Panc1 (cell line): ENCODE measurements at regions not wholly inside any gene's neighbourhood (a gene's known extent, or its start where the extent isn't known, plus 50 kb on each side); places are given as distances from the start of the nearest gene placed in this dataset.

ENCODE experiments used
- ATAC-seq: fragments of 200-7000 bp; cut with Tn5 transposase; 2 replicates; pipeline ENCODE4 v1.9.1; 2020; ENCODE audit warnings: mild to moderate bottlenecking, moderate library complexity
- BruUV-seq: library from RNA; stranded (reverse); fragments of 400-500 nt; replicated peaks from 2 replicates; lab custom pipeline; 2021; lab: Mats Ljungman, UMichigan
- CTCF ChIA-PET: fragments of 300-600 bp; sonication (Branson Sonifier 250); formaldehyde crosslinking; loops from one replicate; lab custom pipeline; 2022; ENCODE audit warnings: antibody characterized with exemption; lab: Charles Lee
- POLR2A ChIA-PET: fragments of 300-600 bp; sonication (Branson Sonifier 250); formaldehyde crosslinking; loops from one replicate; lab custom pipeline; 2022; ENCODE audit warnings: antibody characterized with exemption; lab: Charles Lee
- DNase-seq: peaks from one replicate; pipeline ENCODE4 v3.0.0-alpha.2; 2010; ENCODE audit warnings: low read depth, low spot score
- H3K27ac ChIP-seq: 2 replicates; pipeline ENCODE4 v1.5.1; 2011; ENCODE audit warnings: mild to moderate bottlenecking, low read length, inconsistent platforms
- H3K27me3 ChIP-seq: fragments of 200-500 bp; sonication (Bioruptor generic); 2 replicates; pipeline ENCODE4 v1.6.0; 2014; ENCODE audit warnings: low read length, inconsistent platforms; ENCODE audit not compliant: control insufficient read depth, insufficient read depth
- H3K36me3 ChIP-seq: fragments of 200-500 bp; sonication (Bioruptor generic); 2 replicates; pipeline ENCODE4 v1.5.1; 2014; ENCODE audit warnings: inconsistent platforms, mild to moderate bottlenecking, low read length, moderate library complexity; ENCODE audit not compliant: control insufficient read depth, insufficient read depth
- H3K4me1 ChIP-seq: 2 replicates; pipeline ENCODE4 v1.5.1; 2011; ENCODE audit warnings: inconsistent platforms, mild to moderate bottlenecking, low read length, moderate library complexity; ENCODE audit not compliant: control insufficient read depth, insufficient read depth
- H3K4me3 ChIP-seq, 2 experiments: 2 replicates each; pipeline ENCODE4 v1.5.1; 2011 to 2012; ENCODE audit warnings: low read depth in 2 of 2, low read length in 2 of 2, mild to moderate bottlenecking in 2 of 2, inconsistent platforms in 1 of 2, moderate library complexity in 1 of 2
- H3K9me3 ChIP-seq: fragments of 200-500 bp; sonication (Bioruptor generic); 2 replicates; pipeline ENCODE4 v1.5.1; 2014; ENCODE audit warnings: low read depth, mild to moderate bottlenecking, inconsistent platforms, low read length, moderate library complexity; ENCODE audit not compliant: control insufficient read depth, insufficient read depth
- POLR2AphosphoS5 ChIP-seq: IDR thresholded peaks from 2 replicates; pipeline ENCODE4 v1.6.1; 2012; ENCODE audit warnings: mild to moderate bottlenecking, low read depth, low read length, moderate library complexity
- SIN3A ChIP-seq: IDR thresholded peaks from 2 replicates; pipeline ENCODE4 v1.6.1; 2012; ENCODE audit warnings: low read depth, mild to moderate bottlenecking, low read length, moderate library complexity, borderline replicate concordance; ENCODE audit not compliant: insufficient read depth
- TCF7L2 ChIP-seq: IDR thresholded peaks from 2 replicates; pipeline ENCODE4 v1.6.1; 2011; ENCODE audit warnings: mild to moderate bottlenecking, low read depth, low read length, inconsistent platforms
- in situ Hi-C: cut with HindIII; loops from 2 replicates; pipeline ENCODE4 v1.10.0; 2016; ENCODE audit warnings: low sequenced_read_pairs, low pct_unique_long_range_greater_than_20kb
- intact Hi-C: fragments of 100-400 bp; cut with micrococcal nuclease; formaldehyde crosslinking; loops from one replicate; pipeline ENCODE4 v1.10.0; 2022; ENCODE audit not compliant: unreplicated experiment
- TF ChIP-seq, protein P1 (sequence below): fragments of 450-650 bp; IDR thresholded peaks from 2 replicates; pipeline ENCODE4 v1.5.1; 2017; ENCODE audit warnings: mild to moderate bottlenecking
- TF ChIP-seq, protein P2 (sequence below), 2 experiments: IDR thresholded peaks; 2 replicates each; pipeline ENCODE4 v1.6.1; 2011 to 2012; ENCODE audit warnings: low read depth in 2 of 2, control low read depth in 1 of 2, low read length in 1 of 2, mild to moderate bottlenecking in 1 of 2, moderate library complexity in 1 of 2; ENCODE audit not compliant: insufficient read depth in 1 of 2

GRCh38 chr19:30091856-30092255 is 149.8 kb downstream of the URI1 start:
- BruUV-seq: no TSS peak
- in situ Hi-C loops (no loop called here), intact Hi-C loops (no loop called here)
- ChIA-PET POLR2A (no interaction called here), CTCF (no interaction called here)
- DNase-seq (no peak), ATAC-seq (no peak)
- Histone ChIP-seq H3K36me3 (no peaks in the 10 kb centered on the region), H3K4me1 (no peaks in the 10 kb centered on the region), H3K27ac (no peak overlapping the region), H3K4me3 (no peak overlapping the region), H3K27me3 (0 out of 2 replicates have a peak, but pooled peaks cover 4% of the 10 kb centered on the region), H3K9me3 (no peaks in the 10 kb centered on the region)
- TF ChIP-seq POLR2AphosphoS5: no peak
- TF ChIP-seq, protein P1, sequence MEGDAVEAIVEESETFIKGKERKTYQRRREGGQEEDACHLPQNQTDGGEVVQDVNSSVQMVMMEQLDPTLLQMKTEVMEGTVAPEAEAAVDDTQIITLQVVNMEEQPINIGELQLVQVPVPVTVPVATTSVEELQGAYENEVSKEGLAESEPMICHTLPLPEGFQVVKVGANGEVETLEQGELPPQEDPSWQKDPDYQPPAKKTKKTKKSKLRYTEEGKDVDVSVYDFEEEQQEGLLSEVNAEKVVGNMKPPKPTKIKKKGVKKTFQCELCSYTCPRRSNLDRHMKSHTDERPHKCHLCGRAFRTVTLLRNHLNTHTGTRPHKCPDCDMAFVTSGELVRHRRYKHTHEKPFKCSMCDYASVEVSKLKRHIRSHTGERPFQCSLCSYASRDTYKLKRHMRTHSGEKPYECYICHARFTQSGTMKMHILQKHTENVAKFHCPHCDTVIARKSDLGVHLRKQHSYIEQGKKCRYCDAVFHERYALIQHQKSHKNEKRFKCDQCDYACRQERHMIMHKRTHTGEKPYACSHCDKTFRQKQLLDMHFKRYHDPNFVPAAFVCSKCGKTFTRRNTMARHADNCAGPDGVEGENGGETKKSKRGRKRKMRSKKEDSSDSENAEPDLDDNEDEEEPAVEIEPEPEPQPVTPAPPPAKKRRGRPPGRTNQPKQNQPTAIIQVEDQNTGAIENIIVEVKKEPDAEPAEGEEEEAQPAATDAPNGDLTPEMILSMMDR: no peak
- TF ChIP-seq TCF7L2: no peak
- no peak for TF ChIP-seq SIN3A
- TF ChIP-seq, protein P2, sequence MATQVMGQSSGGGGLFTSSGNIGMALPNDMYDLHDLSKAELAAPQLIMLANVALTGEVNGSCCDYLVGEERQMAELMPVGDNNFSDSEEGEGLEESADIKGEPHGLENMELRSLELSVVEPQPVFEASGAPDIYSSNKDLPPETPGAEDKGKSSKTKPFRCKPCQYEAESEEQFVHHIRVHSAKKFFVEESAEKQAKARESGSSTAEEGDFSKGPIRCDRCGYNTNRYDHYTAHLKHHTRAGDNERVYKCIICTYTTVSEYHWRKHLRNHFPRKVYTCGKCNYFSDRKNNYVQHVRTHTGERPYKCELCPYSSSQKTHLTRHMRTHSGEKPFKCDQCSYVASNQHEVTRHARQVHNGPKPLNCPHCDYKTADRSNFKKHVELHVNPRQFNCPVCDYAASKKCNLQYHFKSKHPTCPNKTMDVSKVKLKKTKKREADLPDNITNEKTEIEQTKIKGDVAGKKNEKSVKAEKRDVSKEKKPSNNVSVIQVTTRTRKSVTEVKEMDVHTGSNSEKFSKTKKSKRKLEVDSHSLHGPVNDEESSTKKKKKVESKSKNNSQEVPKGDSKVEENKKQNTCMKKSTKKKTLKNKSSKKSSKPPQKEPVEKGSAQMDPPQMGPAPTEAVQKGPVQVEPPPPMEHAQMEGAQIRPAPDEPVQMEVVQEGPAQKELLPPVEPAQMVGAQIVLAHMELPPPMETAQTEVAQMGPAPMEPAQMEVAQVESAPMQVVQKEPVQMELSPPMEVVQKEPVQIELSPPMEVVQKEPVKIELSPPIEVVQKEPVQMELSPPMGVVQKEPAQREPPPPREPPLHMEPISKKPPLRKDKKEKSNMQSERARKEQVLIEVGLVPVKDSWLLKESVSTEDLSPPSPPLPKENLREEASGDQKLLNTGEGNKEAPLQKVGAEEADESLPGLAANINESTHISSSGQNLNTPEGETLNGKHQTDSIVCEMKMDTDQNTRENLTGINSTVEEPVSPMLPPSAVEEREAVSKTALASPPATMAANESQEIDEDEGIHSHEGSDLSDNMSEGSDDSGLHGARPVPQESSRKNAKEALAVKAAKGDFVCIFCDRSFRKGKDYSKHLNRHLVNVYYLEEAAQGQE (IDR thresholded peaks at IDR 0.05; ENCODE audit: insufficient read depth in 1 of 2, low read depth in 2 of 2, low read length in 1 of 2): no peak

GRCh38 chr19:30092721-30093569 is 150.9 kb downstream of the URI1 start:
- DNase-seq (no peak), ATAC-seq (peak; percentile 10; the same call in 1 of the 2 replicates)
- in situ Hi-C loops: no loop called here
- 0 out of 2 replicates have a peak, but pooled peaks cover 3% of the 10 kb centered on the region for H3K27me3 ChIP-seq
- TF ChIP-seq POLR2AphosphoS5: no peak
- TF ChIP-seq SIN3A: no peak
- TF ChIP-seq, protein P2 (IDR thresholded peaks at IDR 0.05; ENCODE audit: insufficient read depth in 1 of 2, low read depth in 2 of 2, low read length in 1 of 2): no peak
- TF ChIP-seq, protein P1: no peak
- TF ChIP-seq TCF7L2: no peak
- no TSS peak for BruUV-seq
- H3K4me1 ChIP-seq: no peaks in the 10 kb centered on the region
- intact Hi-C loops: no loop called here
- no peak overlapping the region for H3K4me3 ChIP-seq
- H3K27ac ChIP-seq: no peak overlapping the region
- ChIA-PET POLR2A (interaction anchor here (0.7 kb wide), 1 partner anchor 1012 kb away, joined by 6 read pairs; no protein-coding TSS in a partner anchor), CTCF (interaction anchor here (0.6 kb wide), 1 partner anchor 151 kb away, joined by 3 read pairs; the partner anchor contains the start of gene URI1)
- H3K36me3 ChIP-seq: no peaks in the 10 kb centered on the region
- H3K9me3 ChIP-seq: no peaks in the 10 kb centered on the region
